ENCODE measurements at regions not wholly inside any gene's neighbourhood (a gene's known extent, or its start where the extent isn't known, plus 50 kb on each side); places are given as distances from the start of the nearest gene placed in this dataset.

DNA sequence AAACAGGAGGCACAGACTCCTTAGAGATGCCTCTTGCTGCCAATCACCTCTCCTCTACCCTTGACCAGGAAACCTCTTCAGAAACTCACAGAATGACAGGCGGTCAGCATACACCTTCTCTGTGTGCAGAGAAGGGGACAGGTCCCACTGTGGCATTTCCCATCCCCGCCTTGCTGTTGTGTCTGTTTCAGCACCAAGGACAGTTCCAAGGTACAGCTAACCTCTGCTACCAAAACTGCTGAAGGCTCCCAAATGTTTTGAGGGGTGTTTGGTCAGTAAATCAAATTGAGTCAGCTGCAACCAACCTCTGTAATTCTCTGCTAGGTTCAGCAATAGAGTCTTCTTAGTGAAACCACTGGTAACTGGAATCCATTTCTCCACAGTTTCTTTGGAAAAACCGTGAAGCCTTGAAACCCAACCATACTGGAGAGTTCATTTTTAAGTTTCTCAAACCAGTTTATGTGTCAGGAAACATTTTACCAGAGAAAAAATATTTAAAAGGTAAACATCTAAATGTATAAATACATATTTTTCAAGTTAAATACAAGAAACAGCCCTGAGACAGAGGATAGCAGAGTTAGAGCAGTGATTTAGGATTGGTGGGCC lies 122.0 kb downstream of the DRD1 start:
- Histone ChIP-seq H3K4me1 (no peaks in the 10 kb centered on the region), H3K4me3 (no peak overlapping the region), H3K27ac (no peak overlapping the region), H3K9me3 (no peaks in the 10 kb centered on the region), H3K36me3 (no peaks in the 10 kb centered on the region), H3K27me3 (no peaks in the 10 kb centered on the region)
- DNase-seq: no peak
- TF ChIP-seq, protein P1, sequence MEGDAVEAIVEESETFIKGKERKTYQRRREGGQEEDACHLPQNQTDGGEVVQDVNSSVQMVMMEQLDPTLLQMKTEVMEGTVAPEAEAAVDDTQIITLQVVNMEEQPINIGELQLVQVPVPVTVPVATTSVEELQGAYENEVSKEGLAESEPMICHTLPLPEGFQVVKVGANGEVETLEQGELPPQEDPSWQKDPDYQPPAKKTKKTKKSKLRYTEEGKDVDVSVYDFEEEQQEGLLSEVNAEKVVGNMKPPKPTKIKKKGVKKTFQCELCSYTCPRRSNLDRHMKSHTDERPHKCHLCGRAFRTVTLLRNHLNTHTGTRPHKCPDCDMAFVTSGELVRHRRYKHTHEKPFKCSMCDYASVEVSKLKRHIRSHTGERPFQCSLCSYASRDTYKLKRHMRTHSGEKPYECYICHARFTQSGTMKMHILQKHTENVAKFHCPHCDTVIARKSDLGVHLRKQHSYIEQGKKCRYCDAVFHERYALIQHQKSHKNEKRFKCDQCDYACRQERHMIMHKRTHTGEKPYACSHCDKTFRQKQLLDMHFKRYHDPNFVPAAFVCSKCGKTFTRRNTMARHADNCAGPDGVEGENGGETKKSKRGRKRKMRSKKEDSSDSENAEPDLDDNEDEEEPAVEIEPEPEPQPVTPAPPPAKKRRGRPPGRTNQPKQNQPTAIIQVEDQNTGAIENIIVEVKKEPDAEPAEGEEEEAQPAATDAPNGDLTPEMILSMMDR (IDR thresholded peaks at IDR 0.05): no peak
- TF ChIP-seq POLR2A (IDR thresholded peaks at IDR 0.05): no peak

DNA sequence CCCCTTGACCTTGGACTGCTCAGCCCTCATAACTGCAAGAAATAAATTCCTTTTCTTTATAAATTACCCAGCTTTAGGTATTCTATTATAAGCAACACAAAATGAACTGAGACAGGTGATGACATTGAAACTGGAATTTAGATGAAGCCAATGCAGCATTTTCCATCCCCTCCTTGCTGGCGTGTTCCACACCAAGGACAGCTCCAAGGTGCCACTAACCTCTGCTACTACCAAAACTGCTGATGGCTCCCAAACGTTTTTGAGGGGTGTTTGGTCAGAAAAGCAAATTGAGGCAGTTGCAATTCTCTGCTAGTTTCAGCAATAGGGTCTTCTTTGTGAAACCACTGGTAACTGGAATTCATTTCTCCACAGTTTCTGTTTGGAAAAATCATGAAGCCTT lies 124.8 kb downstream of the DRD1 start:
- Histone ChIP-seq H3K4me1 (no peaks in the 10 kb centered on the region), H3K36me3 (no peaks in the 10 kb centered on the region), H3K27ac (no peak overlapping the region), H3K9me3 (no peaks in the 10 kb centered on the region), H3K27me3 (no peaks in the 10 kb centered on the region), H3K4me3 (no peak overlapping the region)
- DNase-seq: no peak
- TF ChIP-seq, protein P1 (IDR thresholded peaks at IDR 0.05): no peak
- TF ChIP-seq POLR2A (IDR thresholded peaks at IDR 0.05): no peak

DNA sequence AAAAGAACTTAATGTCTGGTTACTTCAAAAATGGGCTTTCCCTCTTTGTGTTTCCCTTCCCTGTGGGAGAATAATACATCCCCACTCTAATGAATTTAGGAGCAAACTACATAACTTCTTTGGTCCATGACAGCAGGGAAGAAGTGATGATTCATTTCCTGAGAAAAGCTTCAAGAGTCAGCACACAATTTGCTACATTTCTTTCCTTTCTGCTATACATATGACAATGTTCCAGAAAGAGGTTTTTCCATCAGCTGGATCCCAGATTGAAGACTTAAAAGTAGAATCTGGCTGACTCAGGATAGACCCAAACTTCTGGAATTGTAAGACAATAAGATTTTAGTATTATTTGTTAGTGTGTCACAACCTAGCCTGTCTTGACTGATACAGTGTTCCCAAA lies 126.1 kb downstream of the DRD1 start:
- no peaks in the 10 kb centered on the region for H3K4me1 ChIP-seq
- no peak overlapping the region for H3K27ac ChIP-seq

DNA sequence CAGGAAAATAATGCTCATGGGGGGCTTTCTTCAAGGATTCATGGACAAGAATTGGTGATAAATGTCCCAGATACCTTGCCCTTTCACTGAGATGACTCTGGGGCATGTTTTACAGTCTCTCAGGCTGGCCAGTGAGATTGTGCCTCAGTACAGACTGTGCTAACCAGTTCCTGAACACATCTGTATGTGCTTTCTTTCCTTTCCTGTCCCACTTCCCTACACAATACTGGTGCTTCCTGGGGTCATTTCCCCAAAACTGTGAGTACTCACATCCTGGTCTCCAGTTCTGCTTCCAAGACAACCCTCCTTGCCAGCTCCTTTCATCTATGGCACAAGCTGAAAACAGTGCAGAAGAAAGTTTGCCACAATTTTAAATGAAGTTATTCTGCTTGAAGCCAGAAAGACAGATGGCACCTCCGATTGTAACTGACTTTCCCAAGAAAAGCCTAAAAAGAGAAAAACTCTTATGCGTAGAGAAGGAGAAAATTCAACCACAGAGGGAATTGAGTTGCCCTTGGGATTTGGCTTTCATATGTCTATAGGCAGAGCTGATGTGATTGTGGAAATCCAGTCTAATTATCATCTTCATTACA lies 134.7 kb downstream of the DRD1 start:
- Histone ChIP-seq H3K36me3 (no peaks in the 10 kb centered on the region), H3K9me3 (no peaks in the 10 kb centered on the region), H3K4me3 (no peak overlapping the region), H3K27ac (no peak overlapping the region), H3K27me3 (no peaks in the 10 kb centered on the region), H3K4me1 (no peaks in the 10 kb centered on the region)
- DNase-seq: no peak
- no peak for TF ChIP-seq POLR2A (IDR thresholded peaks at IDR 0.05)
- TF ChIP-seq, protein P1 (IDR thresholded peaks at IDR 0.05): no peak

More for the DNA sequence above, 126.1 kb downstream of the DRD1 start:
- no peak for TF ChIP-seq POLR2A (IDR thresholded peaks at IDR 0.05)
- TF ChIP-seq, protein P1 (IDR thresholded peaks at IDR 0.05): no peak
- no peak for DNase-seq
- Histone ChIP-seq H3K27me3 (no peaks in the 10 kb centered on the region), H3K9me3 (no peaks in the 10 kb centered on the region), H3K4me3 (no peak overlapping the region), H3K36me3 (no peaks in the 10 kb centered on the region)

DNA sequence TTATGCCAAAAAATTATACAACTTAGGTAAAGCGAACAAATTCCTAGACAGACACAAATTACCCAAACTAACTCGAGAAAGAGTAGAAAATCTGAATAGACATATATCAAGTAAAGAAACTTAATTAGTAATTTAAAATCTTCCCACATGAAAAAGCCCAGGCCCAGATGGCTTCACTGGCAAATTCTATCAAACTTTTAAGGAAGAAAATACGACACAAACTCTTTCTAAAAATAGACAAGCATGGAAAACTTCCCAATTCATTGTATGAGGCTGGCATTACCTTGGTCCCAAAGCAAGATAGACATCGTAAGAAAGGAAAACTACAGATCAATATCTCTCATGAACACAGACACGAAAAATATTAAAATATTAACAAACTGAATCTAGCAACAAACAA lies 135.3 kb downstream of the DRD1 start:
- no peak for DNase-seq
- no peak for TF ChIP-seq POLR2A (IDR thresholded peaks at IDR 0.05)
- TF ChIP-seq, protein P1 (IDR thresholded peaks at IDR 0.05): no peak
- Histone ChIP-seq H3K4me3 (no peak overlapping the region), H3K27ac (no peak overlapping the region), H3K36me3 (no peaks in the 10 kb centered on the region), H3K4me1 (no peaks in the 10 kb centered on the region), H3K9me3 (no peaks in the 10 kb centered on the region), H3K27me3 (no peaks in the 10 kb centered on the region)

Data from Peyer's patch (tissue), 4 donors.